ENCODE measurements at regions not wholly inside any gene's neighbourhood (a gene's known extent, or its start where the extent isn't known, plus 50 kb on each side); places are given as distances from the start of the nearest gene placed in this dataset.
A peak's percentile ranks its signal among the peaks of the same experiment; 100 is the strongest.
"Not testable (repeated sequence)": the region's sequence is repeated elsewhere in the genome, so short reads cannot be mapped to it uniquely, and the experiment has no call there.

DNA sequence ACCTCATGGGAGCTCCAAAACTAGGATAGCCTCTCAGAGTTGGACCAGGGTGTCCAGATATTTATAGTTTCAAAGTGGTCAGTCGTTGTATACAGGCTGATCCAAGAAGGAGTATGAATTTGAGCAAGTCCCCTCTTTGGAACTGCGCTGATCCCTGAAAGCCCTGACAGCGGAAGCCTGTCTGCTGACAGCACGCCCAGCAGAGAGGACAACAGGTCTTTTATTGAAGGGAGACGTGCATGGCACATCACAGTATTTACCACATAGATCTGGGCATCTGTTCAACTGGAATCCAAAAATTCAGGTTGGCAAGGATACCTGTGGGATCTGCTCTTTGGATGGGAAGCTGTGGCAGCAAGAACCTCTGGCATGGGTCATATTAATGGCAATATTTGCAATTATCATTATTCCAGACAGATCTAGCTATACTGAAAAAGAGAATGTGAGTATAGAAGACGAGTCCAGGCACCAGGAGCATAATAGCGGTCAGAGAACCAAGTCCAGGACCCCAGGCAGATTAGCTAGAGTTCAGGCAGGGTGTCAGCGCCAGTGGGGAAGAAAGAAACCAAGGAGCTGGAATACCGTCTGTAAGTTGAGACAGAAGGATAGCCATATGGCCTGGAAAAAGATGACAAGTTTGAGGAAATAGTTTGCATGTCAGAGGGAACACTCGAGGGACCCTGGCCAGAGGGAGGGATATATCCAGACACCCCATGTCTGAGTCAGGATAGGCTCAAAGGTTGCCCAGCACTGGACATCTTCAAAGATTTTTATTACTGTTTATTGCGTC is 260.4 kb upstream of the FANCL start:
- DNase-seq = no peak

DNA sequence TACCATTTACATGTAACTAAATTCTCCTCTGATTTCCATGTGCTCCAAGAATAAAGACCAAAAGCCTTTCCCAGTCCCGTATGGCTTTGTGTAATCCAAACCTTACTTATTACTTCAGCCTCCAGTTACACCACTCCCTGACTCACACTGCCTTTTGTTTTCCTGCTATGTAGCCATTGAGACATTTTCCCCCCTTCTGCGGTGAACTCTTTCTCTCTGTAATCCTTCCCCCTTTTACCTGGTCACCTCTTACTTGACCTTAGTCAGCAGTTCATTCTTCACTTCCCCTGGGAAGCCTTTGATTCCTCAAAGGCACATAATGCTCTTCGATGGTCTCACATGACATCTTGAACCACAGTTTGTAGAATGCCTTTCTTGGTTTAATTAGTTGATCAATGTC is 256.0 kb upstream of the FANCL start:
- DNase-seq = peak; percentile 13

DNA sequence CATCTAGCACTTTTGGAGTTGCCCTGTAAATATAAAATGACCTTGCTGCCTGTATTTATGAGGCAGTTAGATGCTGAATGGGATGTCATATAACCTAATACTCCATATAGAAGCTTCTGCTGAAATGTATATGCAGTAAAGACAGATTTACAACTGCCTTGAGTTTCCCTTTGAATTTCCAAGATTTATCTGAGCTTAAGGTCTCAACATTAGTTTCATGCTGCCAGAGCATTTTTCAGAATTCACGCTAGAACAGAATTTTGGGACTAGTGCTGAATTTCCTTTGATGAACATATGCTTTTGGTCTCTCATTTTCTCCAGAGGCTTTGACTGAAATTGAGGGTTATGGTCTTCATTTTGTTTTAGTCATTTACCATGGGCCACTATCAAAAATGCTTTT is 254.7 kb upstream of the FANCL start:
- DNase-seq = no peak

DNA sequence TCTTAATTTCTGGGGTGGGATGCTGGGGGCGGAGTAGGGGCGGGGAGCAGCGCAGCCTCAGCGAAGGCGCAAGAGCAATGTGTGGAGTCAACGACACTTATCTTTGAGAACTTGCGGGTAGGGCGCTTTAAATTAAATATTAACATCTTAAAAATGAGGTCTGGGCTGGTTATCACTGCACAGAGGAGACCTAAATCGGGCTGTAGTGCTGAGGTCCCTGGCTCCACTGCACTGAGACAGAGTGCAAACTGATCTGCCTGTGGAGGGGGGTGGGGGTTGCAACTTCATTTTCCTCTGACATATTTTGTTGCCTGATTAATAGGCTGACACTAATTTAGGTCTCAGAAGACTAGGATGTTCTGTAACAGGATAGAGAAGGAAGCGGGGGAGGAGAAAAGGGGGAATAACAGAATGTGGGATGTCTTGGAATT is 253.0 kb upstream of the FANCL start:
- DNase-seq = no peak

DNA sequence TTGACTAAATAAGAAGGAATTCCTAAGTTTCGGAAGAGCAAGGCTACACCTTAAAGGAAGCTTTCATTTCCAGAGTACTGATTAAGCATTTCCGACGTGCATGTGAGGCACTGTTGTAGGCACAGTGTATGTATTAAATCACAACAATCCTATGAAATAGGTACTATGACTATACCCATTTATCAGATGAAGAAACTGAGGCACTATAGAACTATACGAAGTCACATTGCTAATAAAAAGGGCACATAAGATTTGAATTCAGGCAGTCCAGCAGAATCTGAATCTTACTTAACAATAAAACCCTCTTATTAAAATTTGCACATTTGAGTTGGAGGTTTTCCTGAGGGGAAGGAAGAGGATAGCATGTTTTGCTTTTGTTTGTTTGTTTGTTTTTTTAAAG is 243.5 kb upstream of the FANCL start:
- no peak for DNase-seq

DNA sequence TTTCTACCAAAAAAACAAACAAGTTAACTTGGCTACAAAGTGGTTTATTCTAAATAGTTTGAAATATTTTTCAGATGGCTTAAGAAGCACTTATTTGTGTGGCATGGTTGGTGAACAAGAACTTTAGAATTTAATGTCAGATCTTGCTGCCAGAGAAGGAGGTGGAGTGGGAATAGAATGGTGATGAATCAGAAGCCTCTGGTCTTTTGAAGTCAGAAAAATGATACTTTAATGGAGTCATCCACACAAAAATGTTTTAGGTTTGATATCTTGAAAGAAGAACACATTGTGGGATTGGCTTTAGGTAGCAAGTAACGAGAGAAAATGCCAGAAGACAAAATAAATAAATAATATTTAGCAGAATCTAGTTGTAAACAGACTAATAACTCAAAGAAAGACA is 243.1 kb upstream of the FANCL start:
- peak; percentile 81 for DNase-seq

DNA sequence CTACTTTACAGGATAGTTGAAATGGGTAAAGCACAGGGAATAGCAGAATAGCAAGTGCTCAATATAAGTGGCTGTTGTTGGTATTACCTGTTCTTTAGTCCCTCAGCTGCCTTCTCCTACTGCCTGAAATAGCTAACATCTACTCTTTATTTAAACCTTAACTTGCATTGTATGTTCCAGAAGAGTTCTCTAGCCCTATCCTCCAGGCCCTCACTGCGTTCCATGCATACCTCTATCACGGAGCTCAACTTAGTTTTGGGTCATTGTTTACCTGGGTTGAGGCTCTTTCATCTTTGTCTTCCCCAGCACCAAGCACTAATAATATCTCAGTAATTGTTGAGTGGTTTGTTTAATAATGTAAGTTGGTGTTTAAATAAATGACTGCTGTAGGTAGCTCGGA is 242.2 kb upstream of the FANCL start:
- no peak for DNase-seq

DNA sequence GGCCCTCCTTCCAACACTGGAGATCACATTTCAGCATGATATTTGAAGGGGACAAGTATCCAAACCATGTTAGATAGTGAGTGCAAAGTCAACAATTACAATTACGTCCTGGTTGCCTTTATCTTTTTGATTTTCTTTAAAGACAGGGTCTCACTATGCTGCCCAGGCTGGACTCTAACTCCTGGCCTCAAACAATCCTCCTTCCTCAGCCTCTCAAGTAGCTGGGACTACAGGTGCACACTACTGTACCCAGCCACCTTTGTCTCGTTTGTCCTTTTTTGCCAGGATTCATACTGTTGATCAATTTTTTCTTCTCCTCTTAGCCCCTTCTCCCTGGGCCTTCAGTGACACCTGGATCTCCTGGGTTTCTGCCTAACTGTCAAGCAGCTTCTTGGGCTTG is 240.5 kb upstream of the FANCL start:
- no peak for DNase-seq

DNA sequence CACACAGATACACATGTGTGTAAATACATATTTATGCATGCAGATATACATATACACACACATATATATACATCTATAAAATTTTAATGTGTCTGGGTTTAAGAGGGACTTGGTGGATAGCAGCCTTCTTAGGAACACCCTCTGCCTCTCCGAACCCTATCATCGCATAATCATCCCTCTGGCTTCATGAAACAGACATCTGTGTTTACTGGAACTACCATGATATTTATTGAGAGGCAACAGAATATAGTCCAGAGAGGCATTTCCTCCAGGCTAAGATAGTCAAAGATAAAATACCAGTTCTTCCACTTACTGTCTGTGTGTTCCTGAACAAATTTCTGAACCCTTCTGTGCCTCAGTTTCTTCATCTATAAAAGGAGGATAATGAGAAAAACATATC is 239.0 kb upstream of the FANCL start:
- no peak for DNase-seq

DNA sequence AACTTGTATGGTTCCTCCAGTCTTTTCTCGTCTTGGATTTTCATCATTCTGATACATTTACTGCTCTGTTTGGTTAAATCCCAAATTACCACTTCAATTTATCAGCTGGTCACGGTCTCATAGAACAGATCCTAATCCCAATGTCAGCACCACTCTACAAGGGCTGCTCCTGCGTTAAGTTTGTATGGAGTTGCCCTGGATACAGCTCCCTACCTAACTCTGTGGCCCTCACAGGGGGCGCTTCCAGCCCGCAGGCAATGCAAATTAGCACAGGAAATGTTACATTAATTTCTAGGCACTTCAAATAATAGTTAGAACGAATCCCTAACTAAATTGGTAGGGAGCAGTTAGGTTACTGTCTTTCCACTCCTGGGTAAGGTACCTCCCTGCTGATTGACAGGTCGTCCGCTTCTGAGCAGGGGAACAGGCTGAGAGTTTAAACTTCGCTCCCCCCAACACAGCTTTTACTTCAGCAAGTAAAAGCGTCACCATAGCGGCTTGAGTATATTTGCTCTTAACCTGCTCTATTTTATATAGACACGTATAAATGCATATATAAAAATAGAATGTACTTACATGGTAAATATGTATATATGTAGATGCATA is 238.5 kb upstream of the FANCL start:
- no peak for DNase-seq

DNA sequence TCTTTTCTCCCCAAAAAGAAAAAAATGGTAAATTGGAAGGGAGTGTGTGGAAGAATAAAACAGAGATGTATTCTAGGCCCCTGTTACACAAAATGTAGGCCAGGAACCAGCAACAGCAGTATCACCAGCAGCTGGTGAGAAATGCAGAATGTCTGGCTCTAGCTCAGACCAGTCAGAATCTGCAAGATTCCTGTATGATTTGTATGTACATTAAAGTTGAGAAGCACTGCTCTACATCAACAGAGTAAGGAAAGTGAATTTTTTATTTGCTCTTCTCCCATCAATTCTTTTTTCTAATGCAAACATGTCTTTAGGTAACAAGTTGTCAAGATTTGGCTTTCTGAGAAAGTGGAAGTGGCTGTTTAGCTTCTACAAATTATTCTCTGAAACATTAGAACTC is 235.4 kb upstream of the FANCL start:
- DNase-seq = no peak

DNA sequence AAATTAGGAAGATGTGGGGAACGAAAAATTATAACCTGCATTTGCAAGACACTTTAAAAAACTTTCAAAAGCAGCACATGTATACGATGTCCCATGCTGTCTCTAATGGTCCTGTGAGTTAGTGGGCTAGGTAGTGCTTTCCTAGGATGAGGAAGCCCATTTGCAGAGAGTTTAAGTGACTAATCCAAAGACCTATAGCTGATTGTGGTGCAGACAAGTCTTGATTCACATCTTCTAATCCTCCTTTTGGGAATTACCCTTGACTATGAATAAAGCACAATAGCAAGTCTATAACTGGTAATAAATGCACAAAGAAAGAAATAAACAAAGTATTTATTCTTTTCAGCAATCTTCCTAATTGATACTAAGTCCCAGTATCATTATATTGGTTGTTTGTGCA is 234.6 kb upstream of the FANCL start:
- no peak for DNase-seq

DNA sequence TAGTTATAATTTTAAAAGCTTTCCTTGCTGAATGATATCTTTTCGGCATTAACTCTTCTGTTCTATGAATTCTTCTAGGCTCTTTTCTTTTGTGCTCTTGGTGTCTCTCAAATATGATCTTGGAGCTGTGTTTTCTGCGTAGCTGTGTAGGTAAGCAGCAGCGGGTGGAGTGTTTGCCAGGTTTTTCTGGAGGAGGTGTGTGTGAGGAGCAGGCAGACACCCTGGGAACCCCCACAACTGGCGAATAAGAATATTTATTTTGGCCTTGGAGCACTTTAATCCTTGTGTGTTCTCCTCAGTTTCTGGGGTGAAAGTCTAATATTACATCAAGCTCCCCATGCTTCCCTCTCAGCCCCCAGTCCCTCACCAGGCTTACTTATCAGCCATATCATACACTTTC is 232.0 kb upstream of the FANCL start:
- DNase-seq = no peak

DNA sequence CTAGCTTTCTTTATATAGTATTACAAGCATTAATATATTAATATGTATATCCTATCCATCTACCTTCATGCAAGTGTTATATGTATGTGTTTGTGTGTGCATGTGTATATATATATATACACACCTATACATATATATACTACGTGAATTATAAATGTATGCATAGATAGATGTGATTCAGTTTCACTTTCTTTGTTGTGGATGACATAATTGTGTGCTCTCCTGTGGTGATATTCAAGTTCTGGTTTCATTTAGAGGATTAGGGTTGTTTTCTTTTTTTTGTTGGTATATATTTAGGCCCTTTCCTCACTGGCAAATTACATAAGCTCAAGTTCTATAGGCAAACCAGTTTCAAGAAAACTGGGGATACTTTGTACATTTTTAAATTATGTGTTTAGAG is 225.7 kb upstream of the FANCL start:
- no peak for DNase-seq

DNA sequence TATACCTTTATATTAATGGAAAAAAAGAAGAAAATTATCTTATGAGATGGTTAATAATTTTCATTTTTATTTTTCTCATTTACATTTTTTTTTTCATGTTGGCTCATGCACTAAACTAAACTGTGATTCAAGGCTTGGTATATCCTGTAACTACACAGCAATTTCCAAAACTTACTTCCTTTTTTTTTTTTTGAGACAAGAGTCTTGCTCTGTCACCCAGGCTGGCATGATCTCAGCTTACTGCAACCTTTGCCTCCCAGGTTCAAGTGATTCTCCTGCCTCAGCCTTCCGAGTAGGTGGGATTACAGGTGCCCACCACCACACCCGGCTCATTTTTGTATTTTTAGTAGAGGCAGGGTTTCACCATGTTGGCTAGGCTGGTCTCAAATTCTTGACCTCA is 224.9 kb upstream of the FANCL start:
- not testable (repeated sequence) for DNase-seq

DNA sequence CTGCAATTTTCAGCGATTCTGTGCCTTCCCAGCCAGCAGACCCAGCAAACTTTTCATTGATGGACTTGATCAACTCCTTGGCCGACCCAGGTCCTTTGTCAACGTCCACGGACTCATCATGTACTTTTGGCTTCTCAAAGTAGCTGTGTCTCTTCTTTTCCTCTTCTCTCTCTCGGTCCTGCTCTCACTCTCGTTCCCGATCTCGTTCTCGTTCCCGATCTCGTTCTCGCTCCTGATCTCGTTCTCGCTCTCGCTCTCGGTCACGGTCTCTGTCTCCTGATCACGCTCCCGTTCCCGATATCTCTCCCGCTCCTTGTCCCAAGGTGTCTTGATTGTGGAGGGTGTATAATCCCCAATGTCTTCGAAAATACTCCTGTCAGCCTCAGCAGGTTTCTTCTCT is 219.5 kb upstream of the FANCL start:
- DNase-seq = no peak

DNA sequence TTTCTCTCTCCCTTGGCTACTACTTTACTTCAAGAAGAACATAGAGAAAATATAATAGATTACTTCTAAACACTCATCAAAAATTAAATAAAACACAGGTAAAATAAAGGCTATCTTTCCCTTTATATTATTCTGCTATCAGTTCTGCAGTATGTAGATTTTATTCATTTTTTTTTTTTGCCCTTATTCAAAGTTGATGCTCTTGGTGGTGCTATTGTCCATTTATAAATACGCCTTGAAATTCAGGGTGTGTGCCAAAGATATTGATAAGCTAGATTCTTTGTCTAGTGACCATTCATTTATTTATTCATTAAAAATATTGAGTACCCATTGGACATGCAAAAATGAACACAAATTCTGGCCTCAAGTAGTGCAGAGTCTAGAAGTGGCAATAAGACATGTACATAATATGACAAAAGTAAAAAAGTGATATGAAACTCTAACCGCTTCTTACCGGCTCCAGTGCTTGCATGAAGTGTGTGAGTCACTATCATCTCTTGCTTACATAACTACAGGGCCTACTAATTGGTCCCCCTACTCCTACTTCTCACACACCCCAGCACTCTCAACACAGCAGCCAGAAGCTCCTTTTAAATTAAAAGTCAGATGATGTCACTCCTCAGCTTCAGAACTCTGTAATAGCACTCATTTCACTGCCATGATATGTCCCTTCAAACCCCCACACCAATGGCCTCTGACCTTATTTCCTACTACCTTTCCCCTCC is 208.3 kb upstream of the FANCL start:
- no peak for DNase-seq

DNA sequence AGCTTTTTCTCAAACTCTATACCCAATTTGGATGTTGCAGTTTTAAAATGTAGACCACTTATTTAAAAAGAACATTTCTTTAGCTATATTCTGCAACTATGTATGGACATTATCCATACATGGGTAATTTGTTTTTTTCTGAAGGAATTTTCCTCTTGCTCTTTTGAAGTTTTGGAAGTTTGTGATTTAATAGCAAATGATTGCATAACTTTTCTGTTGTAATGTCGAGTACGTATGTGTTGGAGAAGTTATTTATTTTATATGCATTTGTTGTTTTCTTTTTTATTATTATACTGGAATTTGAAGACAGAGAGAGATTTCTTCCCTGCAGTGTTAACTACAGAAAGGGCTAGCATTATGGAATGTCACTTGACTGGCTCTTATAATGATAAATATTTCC is 207.7 kb upstream of the FANCL start:
- no peak for DNase-seq

DNA sequence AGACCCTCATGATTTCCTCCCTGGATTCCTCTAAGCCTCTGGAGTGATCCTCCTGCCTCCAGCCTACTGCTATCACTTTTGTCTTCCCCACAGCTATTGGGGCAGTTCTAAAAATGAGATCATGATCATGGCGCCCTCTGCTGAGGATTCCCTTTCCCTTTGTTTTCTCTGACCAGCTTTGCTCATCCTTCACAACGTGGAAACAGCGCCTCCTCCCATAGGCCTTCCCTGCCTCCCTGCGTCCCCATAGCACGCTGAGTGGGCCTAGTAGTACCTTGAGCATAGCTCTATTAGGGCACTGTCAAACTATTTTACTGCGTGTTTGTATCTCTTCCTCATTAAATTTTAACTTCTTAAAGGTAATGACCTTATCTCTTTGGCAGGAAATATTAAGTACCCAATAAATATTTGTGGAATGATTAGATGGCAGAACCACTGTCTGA is 207.0 kb upstream of the FANCL start:
- DNase-seq = peak; percentile 82

DNA sequence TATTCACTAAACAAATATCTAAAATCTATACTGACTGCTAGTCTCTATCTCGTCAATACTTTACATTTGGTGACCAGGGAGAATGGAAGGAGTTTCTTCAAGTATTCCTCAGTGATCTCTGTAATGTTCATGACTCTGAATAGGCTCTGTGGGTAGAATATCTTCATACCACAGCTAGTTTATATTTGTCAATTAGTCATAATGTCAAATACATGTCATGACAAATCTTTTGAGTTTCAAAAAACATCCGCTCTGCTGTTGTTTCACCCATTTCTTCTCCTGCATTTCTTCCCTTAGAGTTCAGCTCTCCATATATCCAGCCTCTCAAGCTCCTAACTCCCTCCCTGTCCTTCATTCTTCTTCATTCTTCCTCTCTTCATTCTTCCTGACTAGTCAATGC is 206.5 kb upstream of the FANCL start:
- DNase-seq = no peak

DNA sequence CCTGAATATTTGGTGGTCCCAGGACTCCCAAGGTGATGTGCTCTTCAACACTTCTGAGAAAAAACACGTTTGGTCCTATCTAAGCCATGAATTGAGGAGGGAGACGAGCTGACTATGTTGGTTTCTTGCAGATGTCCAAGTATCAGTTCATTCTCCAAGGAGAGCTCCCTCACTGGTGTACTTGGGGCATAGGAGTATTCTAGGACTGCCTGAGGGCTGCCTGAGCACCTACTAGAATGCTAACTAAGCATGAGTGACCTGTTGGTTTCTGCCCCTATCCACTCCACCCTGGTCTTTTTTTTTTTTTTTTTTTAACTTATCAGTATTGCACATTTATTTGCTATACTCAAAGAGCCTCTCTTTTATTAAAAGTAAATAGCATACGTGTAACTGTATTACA is 200.5 kb upstream of the FANCL start:
- DNase-seq = no peak

DNA sequence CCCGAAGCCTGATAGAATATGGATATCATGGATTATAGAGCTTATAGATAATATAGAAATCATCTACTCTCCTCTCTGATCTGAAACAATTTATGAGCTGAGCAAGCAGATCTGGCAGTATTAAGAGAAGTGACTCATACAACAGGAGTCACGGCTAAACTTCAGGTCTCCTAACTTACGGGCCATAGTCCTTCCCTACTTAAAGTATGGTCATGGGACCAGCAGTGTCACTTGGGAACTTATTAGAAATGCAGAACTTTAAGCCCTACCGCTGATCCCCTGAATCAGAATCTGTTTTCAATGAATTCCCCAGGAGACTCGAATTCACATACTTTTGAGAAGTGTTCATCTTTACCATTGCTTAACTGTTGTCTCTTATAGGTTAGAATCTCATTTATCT is 195.7 kb upstream of the FANCL start:
- peak; percentile 8 for DNase-seq

DNA sequence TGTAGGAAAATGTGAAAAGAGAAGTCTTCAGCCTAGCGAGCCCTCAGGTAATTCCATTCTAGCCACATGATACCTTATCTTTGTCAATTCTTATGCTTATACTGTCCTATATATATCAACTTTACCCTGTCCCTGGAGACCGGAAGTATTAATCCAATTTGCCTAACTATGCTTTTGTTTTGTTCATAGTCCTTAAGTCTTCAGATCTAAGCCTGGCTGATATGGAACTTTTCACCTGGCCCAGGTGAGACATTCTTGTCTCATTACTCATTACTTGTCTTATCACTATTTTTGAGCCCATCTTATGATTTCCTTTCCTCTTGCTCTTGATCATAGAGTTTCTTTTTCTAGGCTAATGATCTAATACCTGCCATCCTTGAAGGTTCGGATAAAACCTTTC is 194.1 kb upstream of the FANCL start:
- no peak for DNase-seq

DNA sequence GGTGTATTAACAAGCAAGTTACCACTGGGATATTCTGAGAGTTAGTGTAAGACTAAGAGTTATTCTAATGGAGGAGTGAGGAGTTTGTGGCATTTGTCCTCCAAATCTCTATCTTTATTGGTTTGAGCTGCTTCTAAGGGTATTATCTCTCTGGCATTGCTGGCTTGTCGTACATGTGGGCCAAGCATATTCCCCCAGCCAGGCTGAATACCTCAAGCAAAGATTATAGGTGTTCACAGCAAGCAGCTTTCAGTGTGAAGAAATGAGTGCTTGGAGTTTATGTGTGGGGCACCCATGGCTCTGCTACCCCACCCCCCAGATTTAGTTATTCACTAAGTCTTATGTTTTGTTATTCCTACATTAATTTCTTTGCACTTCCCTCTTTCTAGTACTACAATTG is 193.6 kb upstream of the FANCL start:
- no peak for DNase-seq
